NCI-H69 (cell line): ENCODE measurements at regions not wholly inside any gene's neighbourhood (a gene's known extent, or its start where the extent isn't known, plus 50 kb on each side); places are given as distances from the start of the nearest gene placed in this dataset.

Source experiments
- DNase-seq: peaks from one replicate; lab custom pipeline; 2025; lab: John Stamatoyannopoulos, UW

DNA sequence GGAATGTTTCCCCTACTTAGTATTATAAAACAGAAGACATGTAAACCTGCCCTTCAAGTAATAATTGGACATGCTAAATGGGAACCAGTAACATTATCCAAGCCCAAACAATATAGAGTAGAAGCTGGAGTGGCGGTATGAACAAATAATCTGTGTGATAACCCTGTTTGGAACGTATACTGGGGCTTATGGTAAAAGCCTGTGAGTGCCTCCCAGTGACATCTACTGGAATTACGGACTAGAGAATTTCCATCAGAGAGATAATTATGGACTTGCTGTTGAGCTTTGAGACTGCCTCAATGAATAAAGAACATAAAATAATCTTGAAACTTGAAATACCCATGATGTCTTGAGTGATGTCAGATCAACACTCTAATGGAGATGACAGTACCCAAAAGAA lies 406.3 kb upstream of the GRIA3 start:
- DNase-seq = peak; percentile 0

DNA sequence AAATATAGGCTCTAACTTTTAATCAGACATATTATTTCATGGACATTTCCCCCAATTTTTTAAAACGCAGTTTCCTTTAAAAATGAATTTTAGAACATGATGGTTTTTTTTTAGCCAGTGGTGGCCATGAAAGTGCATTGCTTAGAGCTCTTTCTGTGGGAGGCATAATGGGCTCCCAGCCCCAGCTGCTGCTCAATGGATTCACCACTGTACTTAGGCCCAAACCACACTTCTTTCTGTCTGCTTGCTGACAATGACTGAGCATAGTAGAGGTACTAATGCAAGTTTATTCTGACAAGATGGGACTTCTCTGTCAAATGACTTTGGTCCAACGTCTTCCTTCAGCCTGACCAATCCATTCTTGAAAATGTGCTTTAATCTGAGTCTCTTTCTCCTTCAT lies 400.2 kb upstream of the GRIA3 start:
- no peak for DNase-seq

DNA sequence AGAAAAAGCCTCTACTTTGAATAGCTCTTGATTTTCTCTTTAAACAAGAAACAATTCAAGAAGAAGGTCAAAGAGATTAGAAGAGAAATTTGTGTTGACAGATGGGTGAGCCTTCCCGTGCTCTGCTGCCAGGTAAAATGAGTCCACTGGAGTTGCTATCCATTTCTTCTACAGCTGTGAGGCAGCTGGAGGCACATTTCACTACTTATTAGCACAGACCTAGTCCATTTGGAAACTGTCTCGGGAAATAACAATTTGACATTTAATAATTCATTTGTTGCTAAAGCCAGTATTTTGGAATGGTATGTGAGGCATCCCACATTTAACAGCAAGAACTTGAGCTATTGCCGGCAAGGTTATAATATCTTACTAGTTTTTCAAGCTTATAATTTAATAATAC lies 396.8 kb upstream of the GRIA3 start:
- no peak for DNase-seq

DNA sequence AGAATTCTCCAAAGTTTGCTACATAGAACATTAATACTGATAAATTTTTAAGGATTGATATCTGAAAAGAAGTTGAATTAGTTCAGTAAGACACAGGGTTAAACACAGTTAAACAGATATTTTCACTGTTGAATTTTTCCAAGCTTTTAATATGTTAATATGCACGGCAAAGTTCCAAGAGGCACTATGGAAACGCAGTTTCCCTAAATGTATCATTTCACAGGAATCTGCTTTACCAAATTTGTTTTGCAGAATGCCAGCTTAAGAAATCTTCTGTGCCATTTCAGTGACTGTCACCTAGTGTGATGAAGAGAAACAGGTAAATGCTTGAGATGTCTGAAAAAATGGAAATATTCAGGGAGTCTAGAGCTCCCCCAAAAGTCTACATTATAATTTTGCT lies 395.9 kb upstream of the GRIA3 start:
- DNase-seq = no peak

DNA sequence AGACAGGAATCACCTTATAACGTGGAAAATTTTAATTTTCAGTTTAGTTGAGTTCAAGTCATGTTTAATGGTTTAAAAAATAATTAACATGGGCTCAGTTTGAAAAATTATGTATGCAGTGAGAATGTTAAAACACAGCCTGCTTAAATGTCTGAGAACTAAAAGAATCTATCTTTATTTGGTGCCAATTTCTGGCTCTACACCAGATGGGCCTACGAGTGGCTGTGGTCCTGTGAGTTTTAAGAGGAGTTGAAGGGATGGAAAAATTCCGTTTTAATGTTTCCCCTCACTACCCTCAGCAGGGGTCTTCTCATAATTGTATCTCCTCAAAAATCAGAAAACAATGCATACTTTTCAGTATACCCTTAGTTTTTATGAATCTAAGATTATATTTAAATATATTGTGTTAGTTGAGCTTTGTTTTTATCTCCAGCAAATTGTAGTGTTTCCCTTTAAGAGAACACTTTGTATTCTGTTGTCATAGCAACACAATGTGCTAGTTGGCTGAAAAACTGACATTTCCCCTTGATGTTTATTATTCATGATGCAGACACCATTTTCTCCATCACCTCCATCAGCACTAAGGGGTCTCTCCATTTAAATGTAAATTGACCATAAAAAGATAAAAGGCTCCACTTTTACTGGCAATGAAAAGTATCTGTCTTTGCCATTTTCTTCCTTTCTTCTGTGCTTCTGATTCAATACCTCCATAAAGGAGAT lies 393.5 kb upstream of the GRIA3 start:
- DNase-seq = no peak

DNA sequence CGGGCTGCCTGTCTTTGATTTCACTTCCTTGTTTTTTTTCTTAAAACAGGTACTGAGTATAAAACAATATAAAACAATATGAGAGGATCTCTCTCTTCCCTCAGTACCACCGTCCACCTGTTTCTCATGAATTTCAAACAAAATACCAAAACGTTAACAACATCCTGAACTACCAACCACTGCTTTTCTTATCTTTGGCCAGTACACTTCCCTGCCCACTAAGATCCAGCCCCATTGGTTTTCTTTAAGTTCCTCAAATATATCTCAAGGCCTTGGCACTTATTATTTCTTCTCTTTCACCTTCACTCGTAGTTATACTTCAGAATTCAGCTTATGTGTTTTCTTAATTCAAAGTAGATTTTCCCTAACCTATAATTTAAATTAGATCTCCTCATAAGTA lies 370.2 kb upstream of the GRIA3 start:
- DNase-seq = no peak

DNA sequence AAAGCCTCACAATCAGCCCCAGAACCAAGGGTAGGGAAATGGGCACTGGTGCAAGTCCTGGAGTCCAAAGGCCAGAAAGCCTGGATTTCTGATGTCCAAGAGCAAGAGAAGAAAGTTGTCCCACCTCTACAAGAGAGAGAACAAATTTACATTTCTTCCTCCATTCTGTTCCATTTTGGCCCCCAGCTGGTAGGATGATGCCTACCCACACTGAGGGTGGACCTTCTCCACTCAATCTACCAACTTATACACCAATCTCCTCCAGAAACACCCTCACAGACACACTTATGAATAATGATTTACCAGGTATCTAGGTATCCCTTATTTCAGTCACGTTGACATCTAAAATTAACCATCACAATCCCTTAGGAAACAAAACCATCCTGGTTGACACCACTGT lies 367.8 kb upstream of the GRIA3 start:
- no peak for DNase-seq

DNA sequence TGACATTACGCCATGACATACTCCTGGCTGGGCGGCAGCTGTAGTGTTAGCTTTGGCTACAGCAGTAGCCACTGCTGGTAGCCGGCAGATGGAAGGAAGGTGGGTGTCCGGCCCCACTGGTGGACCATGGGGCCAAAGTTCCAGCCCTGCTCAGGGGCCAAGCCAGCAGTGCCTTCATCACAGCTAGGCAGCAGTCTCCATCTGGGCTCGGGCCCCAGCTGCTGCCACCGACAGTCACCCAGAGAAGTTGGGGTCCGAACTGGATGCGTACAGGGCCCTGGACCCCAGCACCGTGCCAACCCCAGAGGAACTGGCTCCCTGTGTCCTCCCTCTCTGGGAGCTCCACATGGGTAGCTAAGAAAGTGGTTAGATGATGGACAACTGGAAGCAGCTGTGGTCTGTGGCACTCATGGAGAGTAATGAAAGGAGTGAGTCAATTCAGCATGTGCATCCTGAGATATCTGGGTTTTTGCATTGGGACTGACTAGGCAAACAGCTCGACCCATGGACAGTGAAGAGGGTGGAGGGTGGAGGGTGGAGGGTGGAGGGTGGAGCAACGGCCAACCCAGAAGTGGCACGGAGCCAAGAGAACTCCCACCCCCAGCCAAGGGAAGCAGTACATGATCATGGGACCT lies 366.6 kb upstream of the GRIA3 start:
- DNase-seq = no peak

DNA sequence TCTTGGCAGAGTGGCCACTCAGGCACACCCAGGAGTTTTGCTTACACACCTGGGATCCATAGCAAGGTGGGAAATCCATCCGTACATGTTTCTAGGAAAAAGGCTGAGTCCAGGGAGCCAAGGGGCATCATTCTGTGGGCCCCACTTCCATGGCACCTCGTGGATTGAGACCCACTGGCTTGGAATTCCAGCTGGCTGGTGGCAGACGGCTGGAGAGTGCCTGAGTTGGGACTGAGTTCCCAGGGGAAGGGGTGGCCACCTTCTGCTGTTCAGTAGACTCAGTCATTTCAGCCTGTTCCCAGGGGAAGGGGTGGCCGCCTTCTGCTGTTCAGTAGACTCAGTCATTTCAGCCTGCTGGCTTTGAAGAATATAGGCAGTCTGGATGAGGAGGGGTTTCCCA lies 366.0 kb upstream of the GRIA3 start:
- no peak for DNase-seq

DNA sequence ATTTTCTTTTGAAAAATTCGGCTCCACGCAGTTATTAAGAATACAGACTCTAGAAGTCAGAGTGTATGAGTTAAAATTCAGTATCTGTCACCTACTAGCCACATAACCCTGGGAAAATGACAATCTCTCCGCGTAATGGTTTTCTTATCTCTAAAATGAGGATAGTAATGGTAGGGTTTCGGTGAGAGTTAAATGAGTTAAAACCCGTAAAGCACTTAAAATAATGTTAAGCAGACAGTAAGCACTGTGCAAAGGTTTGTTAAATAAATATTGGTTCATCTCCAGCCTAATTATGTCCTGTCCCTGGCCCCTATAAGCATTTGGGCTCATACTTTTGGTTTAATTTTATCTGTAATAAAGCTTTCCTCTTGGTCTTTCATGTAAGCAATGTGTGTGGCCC lies 350.8 kb upstream of the GRIA3 start:
- no peak for DNase-seq

DNA sequence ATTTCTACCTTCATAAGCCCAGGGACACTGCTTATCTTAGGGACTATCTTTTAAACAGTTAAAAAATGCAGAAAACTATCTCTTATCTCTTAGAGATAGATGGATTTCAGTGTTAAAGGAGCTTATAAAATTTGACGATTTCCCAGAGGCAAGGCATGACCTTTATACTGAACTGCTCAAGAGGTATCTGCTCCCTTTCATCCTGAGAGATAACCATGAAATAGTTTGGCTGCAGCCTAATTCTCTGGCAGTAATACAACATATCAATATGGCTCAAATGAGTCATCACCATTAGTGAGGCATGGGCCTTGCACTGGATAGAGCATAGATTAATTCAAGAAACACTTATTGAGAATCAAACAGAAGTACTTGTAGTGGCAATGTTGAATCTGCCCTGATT lies 348.2 kb upstream of the GRIA3 start:
- no peak for DNase-seq

DNA sequence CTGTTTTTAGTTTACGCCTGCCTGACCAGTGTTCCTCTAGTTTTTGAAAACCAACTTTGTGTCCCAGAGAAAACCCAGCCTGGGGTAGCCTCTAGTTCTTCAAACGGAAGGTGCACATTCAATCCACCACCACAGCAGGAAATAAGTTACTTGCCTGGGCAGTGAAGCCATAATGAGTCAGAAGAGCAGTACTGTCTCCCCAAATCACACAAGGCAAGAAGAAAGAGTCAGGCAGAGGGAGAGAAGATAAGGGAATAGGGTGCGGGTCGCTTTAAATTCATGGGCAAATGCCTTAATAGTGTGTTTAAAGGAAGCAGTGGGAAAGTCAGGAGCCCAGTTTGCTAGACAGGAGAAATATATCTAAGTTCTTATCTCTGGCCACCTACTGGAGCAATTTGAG lies 333.8 kb upstream of the GRIA3 start:
- DNase-seq = no peak

DNA sequence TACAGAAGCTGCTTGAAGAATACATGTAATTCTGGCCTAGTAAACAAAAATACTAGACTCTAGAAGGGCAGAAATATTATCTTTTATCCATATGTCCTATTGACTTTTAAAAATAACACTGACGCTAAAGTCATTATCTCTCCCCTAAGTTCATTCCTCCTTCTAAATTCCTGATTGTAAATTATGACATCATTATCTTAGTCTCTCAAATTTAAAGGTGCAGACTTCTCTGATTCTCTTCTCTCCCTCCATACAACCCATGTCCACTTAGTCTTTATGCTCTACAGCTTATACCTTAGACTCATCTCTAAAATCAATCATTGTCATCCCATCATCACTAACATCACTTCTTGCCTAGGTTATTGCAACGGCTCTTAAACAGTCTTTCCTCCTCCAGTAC lies 327.9 kb upstream of the GRIA3 start:
- no peak for DNase-seq

DNA sequence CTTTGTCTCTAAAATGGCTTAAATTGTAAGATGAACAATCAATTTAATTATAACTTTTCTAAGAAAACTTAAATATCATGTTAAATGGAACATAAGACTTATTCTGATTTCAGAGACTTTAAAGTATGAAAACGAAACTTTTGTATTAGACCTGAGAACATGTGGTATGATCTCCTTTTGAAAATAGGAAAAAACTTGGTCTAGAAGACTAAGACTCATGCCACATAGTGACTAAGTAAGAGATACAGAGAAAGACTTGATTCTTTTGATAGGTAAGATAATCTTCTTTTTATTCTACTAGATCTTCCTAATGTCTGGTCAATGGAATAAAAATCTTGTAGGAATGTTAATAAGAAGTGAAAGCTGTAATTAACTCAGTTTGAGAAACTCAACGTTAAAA lies 326.3 kb upstream of the GRIA3 start:
- no peak for DNase-seq

DNA sequence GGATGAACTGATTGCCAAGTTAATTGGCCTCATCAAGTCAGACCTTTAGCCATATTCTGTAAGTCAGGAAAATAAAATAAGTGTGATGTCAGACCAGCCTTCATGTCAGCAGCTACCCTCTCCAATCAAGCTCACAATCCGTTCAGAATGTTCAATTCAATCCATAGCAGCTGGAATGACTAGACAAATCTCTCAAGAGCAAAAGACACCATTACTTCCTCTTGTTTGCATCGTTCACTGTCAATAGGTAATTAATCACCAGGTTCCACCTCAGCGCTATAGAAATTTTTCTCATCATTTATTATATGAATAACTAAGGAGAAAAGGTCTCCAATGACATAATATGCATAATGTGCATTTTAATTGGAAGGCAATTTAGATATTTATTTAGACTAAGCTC lies 321.0 kb upstream of the GRIA3 start:
- no peak for DNase-seq

DNA sequence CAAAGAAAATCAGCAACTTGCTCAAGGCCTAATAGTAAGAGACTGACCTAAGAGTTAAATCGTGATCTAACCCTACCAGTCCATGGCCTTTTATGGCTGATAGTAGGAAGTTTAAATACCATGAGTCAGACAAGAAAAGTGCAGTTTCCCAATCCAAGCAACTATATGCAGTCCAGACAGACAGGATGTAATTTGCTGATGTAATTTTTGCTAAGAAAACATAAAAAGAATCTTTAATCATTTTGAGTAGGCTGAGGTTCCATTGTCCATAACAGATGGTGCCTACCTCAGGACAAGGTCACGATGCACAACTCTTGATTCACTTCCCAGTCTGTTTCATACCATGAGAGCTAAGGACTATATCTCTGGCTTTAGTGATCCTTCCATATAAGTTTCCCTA lies 317.5 kb upstream of the GRIA3 start:
- DNase-seq = no peak

DNA sequence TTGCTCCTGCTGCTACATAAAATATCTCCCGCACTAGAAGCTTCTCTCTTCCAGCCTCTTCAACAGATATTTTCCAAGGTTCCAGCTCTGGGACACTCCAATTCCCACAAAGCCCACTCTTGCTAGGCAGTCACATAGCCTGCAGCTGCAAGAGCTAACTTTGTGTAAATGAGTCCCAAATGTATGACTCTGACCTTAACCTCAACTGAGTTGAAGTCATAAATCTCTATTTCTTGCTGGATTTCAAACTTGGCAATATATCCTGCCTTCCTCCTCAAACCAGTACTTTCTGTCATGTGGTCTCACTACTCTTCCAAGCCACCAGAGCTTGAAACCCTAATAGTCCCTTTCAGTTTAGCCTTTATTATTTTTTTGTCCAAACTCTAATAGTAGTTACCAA lies 315.4 kb upstream of the GRIA3 start:
- no peak for DNase-seq

DNA sequence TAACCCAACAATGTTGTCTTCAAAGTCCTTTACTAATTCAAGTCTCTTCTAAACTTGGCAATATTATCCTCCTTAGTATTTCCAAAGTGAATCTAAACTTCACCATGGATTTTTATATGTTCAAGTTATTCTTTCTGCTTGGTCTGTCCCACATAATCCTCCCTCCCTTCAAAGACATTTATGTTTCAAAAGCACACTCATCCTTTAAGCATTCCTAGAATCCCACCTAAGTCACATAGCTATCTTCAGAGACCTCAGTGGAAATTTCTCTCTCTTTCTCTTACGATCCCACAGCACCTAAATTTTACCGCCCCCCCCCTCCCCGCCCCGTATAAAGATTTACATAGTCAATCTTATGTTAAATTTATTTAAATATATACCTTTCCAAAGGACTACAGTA lies 314.9 kb upstream of the GRIA3 start:
- DNase-seq = no peak

DNA sequence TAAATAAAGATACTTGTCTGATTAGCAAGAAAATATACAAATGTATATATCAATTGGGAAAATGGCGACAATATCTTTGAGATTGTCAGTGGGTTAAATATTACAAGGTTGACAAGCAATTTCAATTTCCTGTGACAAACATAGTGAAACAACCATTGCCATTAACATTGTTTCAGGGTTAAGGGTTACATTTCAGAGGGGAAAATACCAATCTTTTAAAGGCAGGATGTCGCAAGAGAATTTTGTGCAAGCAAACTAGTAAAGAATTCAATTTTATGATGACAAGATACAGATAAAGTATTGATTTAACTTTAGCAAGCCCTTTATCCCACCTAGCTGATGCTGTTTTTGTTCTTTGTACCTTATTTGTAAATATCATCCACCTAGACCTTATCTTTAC lies 305.8 kb upstream of the GRIA3 start:
- no peak for DNase-seq

DNA sequence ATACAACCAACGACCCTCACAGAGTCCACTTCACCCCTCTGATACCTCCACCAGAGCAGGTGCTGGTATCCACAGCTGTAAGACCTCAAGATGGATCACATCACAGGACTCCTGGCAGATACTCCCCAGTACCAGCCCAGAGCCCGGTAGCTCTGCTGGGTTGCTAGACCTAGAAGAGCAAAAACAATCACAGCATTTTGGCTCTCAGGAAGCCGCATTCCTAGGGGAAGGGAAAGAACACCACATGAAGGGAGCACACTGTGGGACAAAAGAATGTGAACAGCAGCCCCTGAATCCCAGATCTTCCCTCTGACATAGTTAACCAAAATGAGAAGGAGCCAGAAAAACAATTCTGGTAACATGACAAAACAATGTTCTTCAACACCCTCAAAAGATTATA lies 303.1 kb upstream of the GRIA3 start:
- DNase-seq = no peak

DNA sequence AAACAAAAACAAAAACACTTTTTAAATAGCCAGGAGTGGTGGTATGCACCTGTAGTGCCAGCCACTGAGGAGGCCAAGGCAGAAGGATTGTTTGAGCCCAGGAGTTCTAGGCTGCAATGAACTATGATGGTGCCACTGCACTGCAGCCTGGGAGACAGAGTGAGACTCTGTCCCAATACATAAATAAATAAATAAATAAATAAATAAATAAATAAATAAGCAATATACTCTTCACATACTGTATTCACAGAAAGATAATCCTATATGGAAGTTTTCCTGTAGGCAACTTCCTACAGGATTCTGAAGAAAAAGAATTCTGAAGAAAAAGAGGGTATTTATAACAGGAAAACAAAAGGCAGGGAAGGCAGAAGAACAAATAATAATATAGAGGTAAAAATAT lies 293.3 kb upstream of the GRIA3 start:
- no peak for DNase-seq

DNA sequence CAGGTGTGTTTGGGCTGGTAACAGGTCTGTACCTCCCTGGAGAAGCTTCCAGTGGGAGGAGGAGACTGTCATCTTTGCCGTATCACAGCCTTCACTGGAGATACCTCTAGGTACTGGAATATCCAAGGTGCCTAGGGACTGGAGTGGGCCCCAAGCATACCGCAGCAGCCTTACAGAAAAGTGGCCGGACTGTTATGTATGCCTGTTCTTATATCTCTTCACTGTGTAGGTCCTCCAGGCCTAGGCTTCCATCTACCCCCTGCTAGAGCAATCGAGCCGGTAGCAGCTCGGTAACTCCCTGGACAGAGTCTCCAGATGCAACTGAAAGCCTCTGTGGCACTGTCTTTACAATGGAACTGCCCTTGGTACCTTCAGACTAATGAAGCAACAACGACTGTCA lies 277.4 kb upstream of the GRIA3 start:
- DNase-seq = no peak

DNA sequence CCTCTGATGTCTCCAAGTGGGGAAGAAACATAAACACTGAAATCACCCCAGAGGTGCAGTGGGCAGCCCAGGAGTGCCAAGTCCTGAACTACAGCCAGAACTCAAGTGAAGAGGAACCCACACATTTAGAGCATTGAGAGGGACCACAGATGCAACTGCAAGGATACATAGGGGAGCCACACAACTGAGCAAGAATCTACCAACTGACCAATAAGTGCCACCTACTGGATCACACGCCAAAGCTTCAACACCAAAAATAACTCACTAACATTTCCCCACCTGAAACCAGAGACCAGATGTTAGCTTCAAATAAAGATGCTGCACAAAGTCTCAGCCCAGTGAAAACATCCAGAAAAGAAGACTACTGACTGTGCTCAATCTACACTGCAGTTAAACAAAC lies 276.7 kb upstream of the GRIA3 start:
- DNase-seq = no peak

DNA sequence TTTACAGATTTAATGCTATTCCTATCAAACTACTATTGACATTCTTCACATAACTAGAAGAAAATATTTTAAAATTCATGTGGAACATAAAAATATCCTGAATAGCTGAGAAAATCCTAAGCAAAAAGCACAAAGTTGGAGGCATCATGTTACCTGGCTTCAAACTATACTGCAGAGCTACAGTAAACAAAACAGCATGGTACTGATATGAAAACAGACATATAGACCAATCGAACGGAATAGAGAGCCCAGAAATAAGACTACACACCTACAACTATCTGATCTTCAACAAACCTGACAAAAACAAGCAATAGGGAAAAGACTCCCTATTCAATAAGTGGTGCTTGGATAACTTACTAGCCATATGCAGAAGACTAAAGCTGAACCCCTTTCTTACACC lies 273.4 kb upstream of the GRIA3 start:
- no peak for DNase-seq
